OCI-LY7 (cell line): ENCODE measurements at regions not wholly inside any gene's neighbourhood (a gene's known extent, or its start where the extent isn't known, plus 50 kb on each side); places are given as distances from the start of the nearest gene placed in this dataset.

ENCODE experiments used
- BruUV-seq: library from RNA; stranded (reverse); fragments of 400-500 nt; replicated peaks from 2 replicates; lab custom pipeline; 2021; lab: Mats Ljungman, UMichigan
- CTCF ChIA-PET: fragments of 300-600 bp; sonication (Branson Sonifier 250); formaldehyde crosslinking; loops from one replicate; lab custom pipeline; 2022; ENCODE audit warnings: antibody characterized with exemption; ENCODE audit not compliant: unreplicated experiment; lab: Charles Lee
- POLR2A ChIA-PET: fragments of 300-600 bp; sonication (Branson Sonifier 250); formaldehyde crosslinking; loops from one replicate; lab custom pipeline; 2022; ENCODE audit warnings: antibody characterized with exemption; lab: Charles Lee
- DNase-seq: peaks from one replicate; pipeline ENCODE4 v3.0.0-alpha.2; 2015; ENCODE audit warnings: low spot score
- H2AFZ ChIP-seq: fragments of 200-600 bp; sonication (generic), shearing (Covaris generic); 2 replicates; pipeline ENCODE4 v1.6.1; 2014; ENCODE audit warnings: mild to moderate bottlenecking, antibody characterized with exemption, low read length, moderate library complexity
- H3K27ac ChIP-seq: fragments of 200-600 bp; sonication (generic); 2 replicates; pipeline ENCODE4 v1.5.1; 2014; ENCODE audit warnings: mixed run types, low read depth, mild to moderate bottlenecking, moderate library complexity, low read length, inconsistent platforms; ENCODE audit not compliant: poor library complexity, severe bottlenecking
- H3K36me3 ChIP-seq: fragments of 200-600 bp; sonication (generic); 2 replicates; pipeline ENCODE4 v1.6.1; 2014; ENCODE audit warnings: mild to moderate bottlenecking, antibody characterized with exemption, low read length, moderate library complexity, mixed read lengths; ENCODE audit not compliant: insufficient read depth
- H3K4me1 ChIP-seq: fragments of 200-600 bp; sonication (generic); 2 replicates; pipeline ENCODE4 v1.5.1; 2014; ENCODE audit warnings: mild to moderate bottlenecking, low read length; ENCODE audit not compliant: insufficient read depth, poor library complexity, severe bottlenecking
- H3K4me2 ChIP-seq: fragments of 200-600 bp; sonication (generic); 2 replicates; pipeline ENCODE4 v1.6.1; 2014; ENCODE audit warnings: mild to moderate bottlenecking, low read length
- H3K4me3 ChIP-seq: fragments of 200-600 bp; sonication (generic); 2 replicates; pipeline ENCODE4 v1.5.1; 2014; ENCODE audit warnings: mild to moderate bottlenecking, low read depth, low read length; ENCODE audit not compliant: poor library complexity, severe bottlenecking
- H3K79me2 ChIP-seq: fragments of 200-600 bp; sonication (generic); 2 replicates; pipeline ENCODE4 v1.6.1; 2016; ENCODE audit warnings: low read depth, mild to moderate bottlenecking, low read length, moderate library complexity, mixed read lengths; ENCODE audit not compliant: insufficient read depth
- H3K9me2 ChIP-seq: fragments of 200-600 bp; sonication (generic); 2 replicates; pipeline ENCODE4 v1.6.1; 2016; ENCODE audit warnings: mild to moderate bottlenecking, low read length, mixed read lengths; ENCODE audit not compliant: insufficient read depth
- H3K9me3 ChIP-seq: fragments of 200-600 bp; sonication (generic); 2 replicates; pipeline ENCODE4 v1.6.1; 2014; ENCODE audit warnings: mild to moderate bottlenecking, mixed run types, low read length, mixed read lengths
- H4K20me1 ChIP-seq: fragments of 200-600 bp; sonication (generic); 2 replicates; pipeline ENCODE4 v1.6.1; 2014; ENCODE audit warnings: mild to moderate bottlenecking, antibody characterized with exemption, low read length, moderate library complexity, mixed read lengths; ENCODE audit not compliant: insufficient read depth
- EZH2phosphoT487 ChIP-seq: fragments of 200-600 bp; sonication (generic); IDR thresholded peaks from 2 replicates; pipeline ENCODE4 v1.6.1; 2018; ENCODE audit warnings: low read depth, borderline replicate concordance, mild to moderate bottlenecking, mixed run types, antibody characterized with exemption, low read length, moderate library complexity, mixed read lengths
- intact Hi-C: fragments of 100-400 bp; cut with micrococcal nuclease; formaldehyde crosslinking; loops from one replicate; pipeline ENCODE4 v1.10.0; 2022; ENCODE audit not compliant: unreplicated experiment
- TF ChIP-seq, protein P1 (sequence below): fragments of 200-600 bp; sonication (generic); conservative IDR thresholded peaks from 2 replicates; pipeline ENCODE4 v1.5.1; 2014; ENCODE audit warnings: mild to moderate bottlenecking, antibody characterized with exemption, low read length, moderate library complexity, mixed read lengths

DNA sequence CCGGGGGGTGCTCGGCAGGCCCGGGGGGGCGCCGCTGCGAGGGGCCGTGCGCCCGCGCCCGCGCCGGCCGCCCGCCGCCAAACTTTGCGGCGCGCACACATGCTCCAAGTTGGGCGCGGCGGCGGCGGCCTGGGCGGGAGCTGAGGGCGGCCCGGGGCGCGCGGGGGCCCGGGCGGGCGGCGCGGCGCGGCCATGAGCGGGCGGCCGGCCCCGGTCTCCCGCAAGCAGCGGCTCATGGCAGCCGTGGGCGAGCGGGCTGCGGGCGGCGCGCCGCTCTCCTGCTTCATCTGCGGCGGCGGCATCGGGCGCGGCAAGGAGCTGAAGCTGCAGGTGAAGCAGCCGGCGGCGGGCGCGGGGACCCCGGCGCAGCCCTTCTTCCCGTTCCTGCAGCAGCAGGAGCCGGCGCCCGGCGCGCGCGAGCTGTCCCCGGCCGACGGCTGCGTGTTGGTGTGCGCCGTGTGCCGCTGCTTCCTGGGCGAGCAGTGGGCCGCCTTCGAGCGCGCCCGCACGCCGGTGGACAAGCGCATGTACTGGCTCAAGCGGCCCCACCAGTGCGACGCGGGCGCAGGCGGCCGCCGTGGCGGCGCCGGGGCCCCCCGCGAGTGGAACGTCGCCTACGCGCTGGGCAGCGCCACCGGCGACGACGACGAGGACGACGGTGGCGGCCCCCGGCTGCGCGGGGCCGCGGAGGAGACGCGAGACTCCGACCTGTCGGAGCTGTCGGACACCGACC is 57.2 kb upstream of the CIBAR2 start:
- intact Hi-C loops = no loop called here
- ChIA-PET CTCF (no interaction called here), POLR2A (no interaction called here)
- H3K4me3 ChIP-seq = no peak overlapping the region
- H3K79me2 ChIP-seq = no peaks in the 10 kb centered on the region
- no peaks in the 10 kb centered on the region for H3K9me3 ChIP-seq
- no peaks in the 10 kb centered on the region for H3K36me3 ChIP-seq
- H3K9me2 ChIP-seq = no peaks in the 10 kb centered on the region
- H2AFZ ChIP-seq = no peak overlapping the region
- H3K4me2 ChIP-seq = no peak overlapping the region
- no peaks in the 10 kb centered on the region for H4K20me1 ChIP-seq
- H3K4me1 ChIP-seq = no peaks in the 10 kb centered on the region
- DNase-seq = no peak
- no peak overlapping the region for H3K27ac ChIP-seq
- no peak for TF ChIP-seq EZH2phosphoT487
- TF ChIP-seq, protein P1, sequence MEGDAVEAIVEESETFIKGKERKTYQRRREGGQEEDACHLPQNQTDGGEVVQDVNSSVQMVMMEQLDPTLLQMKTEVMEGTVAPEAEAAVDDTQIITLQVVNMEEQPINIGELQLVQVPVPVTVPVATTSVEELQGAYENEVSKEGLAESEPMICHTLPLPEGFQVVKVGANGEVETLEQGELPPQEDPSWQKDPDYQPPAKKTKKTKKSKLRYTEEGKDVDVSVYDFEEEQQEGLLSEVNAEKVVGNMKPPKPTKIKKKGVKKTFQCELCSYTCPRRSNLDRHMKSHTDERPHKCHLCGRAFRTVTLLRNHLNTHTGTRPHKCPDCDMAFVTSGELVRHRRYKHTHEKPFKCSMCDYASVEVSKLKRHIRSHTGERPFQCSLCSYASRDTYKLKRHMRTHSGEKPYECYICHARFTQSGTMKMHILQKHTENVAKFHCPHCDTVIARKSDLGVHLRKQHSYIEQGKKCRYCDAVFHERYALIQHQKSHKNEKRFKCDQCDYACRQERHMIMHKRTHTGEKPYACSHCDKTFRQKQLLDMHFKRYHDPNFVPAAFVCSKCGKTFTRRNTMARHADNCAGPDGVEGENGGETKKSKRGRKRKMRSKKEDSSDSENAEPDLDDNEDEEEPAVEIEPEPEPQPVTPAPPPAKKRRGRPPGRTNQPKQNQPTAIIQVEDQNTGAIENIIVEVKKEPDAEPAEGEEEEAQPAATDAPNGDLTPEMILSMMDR = no peak
- no TSS peak for BruUV-seq

DNA sequence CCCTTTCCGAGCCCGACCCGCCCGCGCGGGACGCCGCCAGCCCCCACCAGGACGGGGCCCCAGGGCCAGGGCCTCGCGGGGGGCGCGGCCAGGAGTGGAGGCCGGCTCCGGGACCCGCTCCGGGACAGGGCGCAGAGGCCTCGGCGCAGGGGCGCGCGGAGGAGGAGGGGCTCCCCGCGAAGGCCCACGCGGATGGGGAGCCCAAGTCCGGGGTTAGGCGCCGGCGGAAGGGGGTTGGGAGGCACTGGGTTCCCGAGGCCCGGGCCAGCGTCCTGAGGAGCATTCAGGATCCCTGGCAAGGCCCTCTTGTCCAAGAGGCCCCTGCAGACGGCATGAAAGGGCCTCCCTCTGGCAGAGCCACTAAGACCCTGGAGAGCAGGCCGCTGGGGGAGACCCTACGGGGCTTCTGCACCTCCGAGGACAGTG is 57.8 kb upstream of the CIBAR2 start:
- Histone ChIP-seq H3K9me2 (no peaks in the 10 kb centered on the region), H4K20me1 (no peaks in the 10 kb centered on the region), H3K4me1 (no peaks in the 10 kb centered on the region), H3K9me3 (no peaks in the 10 kb centered on the region), H3K79me2 (no peaks in the 10 kb centered on the region), H3K4me2 (no peak overlapping the region), H3K27ac (no peak overlapping the region), H2AFZ (no peak overlapping the region), H3K4me3 (no peak overlapping the region), H3K36me3 (no peaks in the 10 kb centered on the region)
- BruUV-seq = no TSS peak
- intact Hi-C loops = no loop called here
- DNase-seq = no peak
- ChIA-PET POLR2A (no interaction called here), CTCF (interaction anchor here (0.6 kb wide), 1 partner anchor 123 kb away, joined by 3 read pairs; no protein-coding TSS in a partner anchor)
- TF ChIP-seq, protein P1 = no peak
- no peak for TF ChIP-seq EZH2phosphoT487

DNA sequence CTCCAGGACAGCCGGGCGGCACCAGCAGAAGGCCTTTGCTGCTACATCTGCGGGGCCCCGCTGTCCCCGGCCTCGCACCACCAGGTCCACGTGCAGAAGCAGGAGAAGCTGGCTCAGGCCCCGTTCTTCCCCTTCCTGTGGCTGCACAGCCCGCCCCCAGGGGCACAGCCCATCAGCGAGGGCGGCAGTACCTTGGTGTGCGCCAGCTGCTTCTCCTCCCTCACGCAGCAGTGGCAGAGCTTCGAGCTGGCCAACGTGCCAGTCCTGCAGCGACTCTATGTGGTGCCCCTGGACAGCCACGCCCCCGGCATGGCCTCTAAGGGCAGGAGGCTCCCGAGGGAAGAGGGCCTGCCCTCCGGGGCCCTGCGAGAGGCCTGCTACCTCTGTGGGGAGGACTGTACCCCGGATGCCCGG is 58.3 kb upstream of the CIBAR2 start:
- no peaks in the 10 kb centered on the region for H4K20me1 ChIP-seq
- H3K36me3 ChIP-seq = no peaks in the 10 kb centered on the region
- no peak overlapping the region for H3K4me3 ChIP-seq
- H2AFZ ChIP-seq = no peak overlapping the region
- no peak overlapping the region for H3K27ac ChIP-seq
- no peaks in the 10 kb centered on the region for H3K9me3 ChIP-seq
- no peak for DNase-seq
- TF ChIP-seq EZH2phosphoT487 = no peak
- TF ChIP-seq, protein P1 = no peak
- POLR2A ChIA-PET = no interaction called here
- CTCF ChIA-PET = interaction anchor here (0.6 kb wide), 1 partner anchor 124 kb away, joined by 3 read pairs; no protein-coding TSS in a partner anchor
- no peak overlapping the region for H3K4me2 ChIP-seq
- no peaks in the 10 kb centered on the region for H3K4me1 ChIP-seq
- no TSS peak for BruUV-seq
- H3K79me2 ChIP-seq = no peaks in the 10 kb centered on the region
- H3K9me2 ChIP-seq = no peaks in the 10 kb centered on the region
- intact Hi-C loops = no loop called here
